ENCODE measurements at regions not wholly inside any gene's neighbourhood (a gene's known extent, or its start where the extent isn't known, plus 50 kb on each side); places are given as distances from the start of the nearest gene placed in this dataset.

- H3K4me2 ChIP-seq (ENCODE audit: low read depth, low read length, poor library complexity, severe bottlenecking) = no peak overlapping the region
- H3K9me2 ChIP-seq (replicated peaks; ENCODE audit: low read depth, low read length) = no peaks in the 10 kb centered on the region
- no peaks in the 10 kb centered on the region for H3K4me1 ChIP-seq (ENCODE audit: insufficient read depth, low read length, poor library complexity, severe bottlenecking)
- no peak overlapping the region for H2AFZ ChIP-seq (ENCODE audit: low read length)
- 0 out of 2 replicates have a peak, but pooled peaks cover 3% of the 10 kb centered on the region for H3K9me3 ChIP-seq (ENCODE audit: insufficient read depth, low read depth, low read length)
- H3K27me3 ChIP-seq (ENCODE audit: insufficient read depth, low read length, poor library complexity, severe bottlenecking) = no peaks in the 10 kb centered on the region
- no peaks in the 10 kb centered on the region for H3K36me3 ChIP-seq (ENCODE audit: insufficient read depth, low read length)
- no peaks in the 10 kb centered on the region for H3K79me2 ChIP-seq (ENCODE audit: insufficient read depth, low read length)
- H3K4me3 ChIP-seq (ENCODE audit: low read length, poor library complexity, severe bottlenecking) = no peak overlapping the region
- no peak overlapping the region for H3K9ac ChIP-seq (ENCODE audit: low read depth, low read length, poor library complexity, severe bottlenecking)
- no peaks in the 10 kb centered on the region for H4K20me1 ChIP-seq (ENCODE audit: insufficient read depth, low read length, poor library complexity, severe bottlenecking)
- H3F3A ChIP-seq (ENCODE audit: low read depth) = no peaks in the 10 kb centered on the region
- TF ChIP-seq EZH2phosphoT487 (IDR thresholded peaks at IDR 0.05; ENCODE audit: borderline replicate concordance) = no peak
- TF ChIP-seq, protein P1, sequence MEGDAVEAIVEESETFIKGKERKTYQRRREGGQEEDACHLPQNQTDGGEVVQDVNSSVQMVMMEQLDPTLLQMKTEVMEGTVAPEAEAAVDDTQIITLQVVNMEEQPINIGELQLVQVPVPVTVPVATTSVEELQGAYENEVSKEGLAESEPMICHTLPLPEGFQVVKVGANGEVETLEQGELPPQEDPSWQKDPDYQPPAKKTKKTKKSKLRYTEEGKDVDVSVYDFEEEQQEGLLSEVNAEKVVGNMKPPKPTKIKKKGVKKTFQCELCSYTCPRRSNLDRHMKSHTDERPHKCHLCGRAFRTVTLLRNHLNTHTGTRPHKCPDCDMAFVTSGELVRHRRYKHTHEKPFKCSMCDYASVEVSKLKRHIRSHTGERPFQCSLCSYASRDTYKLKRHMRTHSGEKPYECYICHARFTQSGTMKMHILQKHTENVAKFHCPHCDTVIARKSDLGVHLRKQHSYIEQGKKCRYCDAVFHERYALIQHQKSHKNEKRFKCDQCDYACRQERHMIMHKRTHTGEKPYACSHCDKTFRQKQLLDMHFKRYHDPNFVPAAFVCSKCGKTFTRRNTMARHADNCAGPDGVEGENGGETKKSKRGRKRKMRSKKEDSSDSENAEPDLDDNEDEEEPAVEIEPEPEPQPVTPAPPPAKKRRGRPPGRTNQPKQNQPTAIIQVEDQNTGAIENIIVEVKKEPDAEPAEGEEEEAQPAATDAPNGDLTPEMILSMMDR (conservative IDR thresholded peaks at IDR 0.05; ENCODE audit: low read length) = no peak
Measured at GRCh38 chr10:44185315-44185666, 199.6 kb downstream of the CXCL12 start.

DNA sequence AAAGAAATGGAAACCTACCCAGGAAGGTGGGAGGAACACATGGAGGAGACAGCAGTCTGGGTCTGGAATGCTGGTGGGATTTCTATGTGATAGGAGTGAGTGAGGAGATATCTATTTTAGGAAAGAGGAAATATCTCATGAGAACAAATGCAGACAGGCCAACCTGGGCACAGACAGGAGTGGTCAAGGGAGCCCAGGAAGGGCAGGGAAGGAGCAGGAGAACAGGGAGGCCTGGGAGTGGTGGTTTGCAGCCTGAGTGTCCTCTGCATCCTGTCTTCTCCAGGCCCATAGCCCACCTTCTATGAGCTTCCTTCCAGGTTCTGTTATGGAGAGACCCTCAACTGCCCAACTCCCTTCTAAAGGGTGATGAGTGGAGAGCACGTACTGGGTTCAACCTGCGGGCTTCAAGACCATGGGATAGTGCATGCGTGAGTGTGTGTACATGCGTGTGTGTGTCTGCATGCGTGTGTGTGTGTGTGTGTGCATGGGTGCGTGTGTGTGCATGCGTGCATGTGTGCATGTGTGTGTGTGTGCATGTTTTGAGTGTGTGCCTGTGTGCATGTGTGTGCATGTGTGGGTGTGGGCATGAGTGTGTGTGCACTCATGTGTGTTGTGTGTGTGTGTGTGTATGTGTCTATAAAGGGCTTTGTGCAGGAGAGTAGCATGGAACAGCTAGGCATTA, 200.1 kb downstream of the CXCL12 start:
- Histone ChIP-seq H3K4me2 (ENCODE audit: low read depth, low read length, poor library complexity, severe bottlenecking) (no peak overlapping the region), H3F3A (ENCODE audit: low read depth) (no peaks in the 10 kb centered on the region), H2AFZ (ENCODE audit: low read length) (no peak overlapping the region), H4K20me1 (ENCODE audit: insufficient read depth, low read length, poor library complexity, severe bottlenecking) (no peaks in the 10 kb centered on the region), H3K9me3 (ENCODE audit: insufficient read depth, low read depth, low read length) (peaks cover 3% of the 10 kb centered on the region; the same call in 1 of the 2 replicates), H3K27me3 (ENCODE audit: insufficient read depth, low read length, poor library complexity, severe bottlenecking) (no peaks in the 10 kb centered on the region), H3K9ac (ENCODE audit: low read depth, low read length, poor library complexity, severe bottlenecking) (no peak overlapping the region), H3K9me2 (replicated peaks; ENCODE audit: low read depth, low read length) (no peaks in the 10 kb centered on the region), H3K4me3 (ENCODE audit: low read length, poor library complexity, severe bottlenecking) (no peak overlapping the region), H3K36me3 (ENCODE audit: insufficient read depth, low read length) (no peaks in the 10 kb centered on the region), H3K79me2 (ENCODE audit: insufficient read depth, low read length) (no peaks in the 10 kb centered on the region), H3K4me1 (ENCODE audit: insufficient read depth, low read length, poor library complexity, severe bottlenecking) (no peaks in the 10 kb centered on the region)
- TF ChIP-seq EZH2phosphoT487 (IDR thresholded peaks at IDR 0.05; ENCODE audit: borderline replicate concordance) = no peak
- TF ChIP-seq, protein P1 (conservative IDR thresholded peaks at IDR 0.05; ENCODE audit: low read length) = no peak

DNA sequence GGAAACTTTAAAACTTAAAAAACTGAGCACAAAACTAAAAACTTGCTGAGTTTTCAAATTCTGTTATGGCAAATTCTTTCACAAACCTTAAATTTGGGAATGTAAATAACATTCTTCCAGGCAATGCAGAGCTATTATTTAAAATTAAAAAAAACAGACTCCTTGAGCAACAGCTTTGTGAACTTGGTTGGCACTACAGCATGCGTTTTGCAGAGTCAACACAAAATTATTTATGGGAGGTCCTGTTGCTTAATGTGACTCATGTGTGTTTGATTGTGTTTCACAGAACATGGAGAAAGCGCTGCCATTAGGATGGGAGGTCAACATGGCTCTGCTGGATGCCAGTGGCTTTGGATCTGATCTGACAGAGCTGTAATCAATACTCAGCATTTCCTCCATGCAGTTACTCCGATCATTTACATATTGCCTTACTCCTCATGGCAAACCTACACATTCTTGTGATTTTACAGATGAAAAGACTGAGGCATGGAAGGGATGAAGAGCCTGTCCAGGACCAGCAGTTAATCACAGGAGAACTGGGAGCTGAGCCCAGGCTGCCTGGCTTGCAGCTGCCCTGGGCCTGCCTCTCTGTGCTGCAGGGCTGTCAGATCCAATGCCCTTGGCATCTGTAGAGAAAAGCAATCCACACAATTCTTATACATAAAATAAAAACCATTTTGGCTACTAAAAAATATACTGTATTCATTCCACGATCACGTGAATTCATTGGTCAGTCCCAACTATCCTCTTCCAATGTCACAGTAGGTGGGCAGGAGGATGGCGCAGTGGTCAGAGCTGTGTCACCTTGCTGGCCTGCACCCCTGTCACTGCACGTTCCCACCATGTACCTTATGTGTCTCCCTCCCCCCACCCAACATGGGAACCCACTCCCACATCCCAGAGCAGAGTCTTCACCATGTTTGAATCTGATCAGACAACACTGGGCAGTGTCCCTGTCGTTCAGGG, 200.9 kb downstream of the CXCL12 start:
- Histone ChIP-seq H3K4me3 (ENCODE audit: low read length, poor library complexity, severe bottlenecking) (no peak overlapping the region), H3K36me3 (ENCODE audit: insufficient read depth, low read length) (no peaks in the 10 kb centered on the region), H4K20me1 (ENCODE audit: insufficient read depth, low read length, poor library complexity, severe bottlenecking) (no peaks in the 10 kb centered on the region), H2AFZ (ENCODE audit: low read length) (no peak overlapping the region), H3K9me2 (replicated peaks; ENCODE audit: low read depth, low read length) (no peaks in the 10 kb centered on the region), H3K9ac (ENCODE audit: low read depth, low read length, poor library complexity, severe bottlenecking) (no peak overlapping the region), H3K27me3 (ENCODE audit: insufficient read depth, low read length, poor library complexity, severe bottlenecking) (no peaks in the 10 kb centered on the region), H3K4me1 (ENCODE audit: insufficient read depth, low read length, poor library complexity, severe bottlenecking) (no peaks in the 10 kb centered on the region), H3K79me2 (ENCODE audit: insufficient read depth, low read length) (no peaks in the 10 kb centered on the region), H3F3A (ENCODE audit: low read depth) (no peaks in the 10 kb centered on the region), H3K9me3 (ENCODE audit: insufficient read depth, low read depth, low read length) (peaks cover 3% of the 10 kb centered on the region; the same call in 1 of the 2 replicates), H3K4me2 (ENCODE audit: low read depth, low read length, poor library complexity, severe bottlenecking) (no peak overlapping the region)
- TF ChIP-seq, protein P1 (conservative IDR thresholded peaks at IDR 0.05; ENCODE audit: low read length) = no peak
- TF ChIP-seq EZH2phosphoT487 (IDR thresholded peaks at IDR 0.05; ENCODE audit: borderline replicate concordance) = no peak
